ENCODE measurements at regions not wholly inside any gene's neighbourhood (a gene's known extent, or its start where the extent isn't known, plus 50 kb on each side); places are given as distances from the start of the nearest gene placed in this dataset.

DNA sequence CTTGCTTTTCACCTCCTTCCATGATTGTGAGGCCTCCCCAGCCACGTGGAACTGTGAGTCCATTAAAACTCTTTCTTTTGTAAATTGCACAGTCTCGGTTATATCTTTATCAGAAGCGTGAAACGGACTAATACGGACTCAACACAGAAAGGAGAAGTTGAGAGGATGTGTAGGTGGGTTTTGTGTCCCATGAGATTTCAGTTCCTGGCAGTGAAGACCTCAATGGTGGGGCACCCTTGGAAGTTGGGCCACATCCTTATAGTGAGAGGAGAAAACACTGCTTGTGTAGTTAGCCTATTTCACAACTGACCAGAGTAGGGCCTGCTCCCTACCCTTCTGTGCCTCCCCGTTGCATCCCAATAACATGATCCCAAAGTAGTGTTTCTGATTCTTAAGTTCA, 98.9 kb upstream of the TNC start:
- 79% methylated on average over 6 of the region's 6 CpGs for WGBS (ENCODE audit: low lambda C conversion rate)
- Histone ChIP-seq H3K27me3 (ENCODE audit: insufficient read depth) (no peaks in the 10 kb centered on the region), H4K20me1 (ENCODE audit: insufficient read depth) (no peaks in the 10 kb centered on the region), H3K4me3 (ENCODE audit: low read depth in 2 of 2, low read length in 1 of 2) (no peak overlapping the region), H3K4me2 (no peak overlapping the region), H3K27ac (ENCODE audit: low read depth in 2 of 2, low read length in 1 of 2) (no peak overlapping the region), H3K36me3 (replicated peaks in 1 of 2; ENCODE audit: control insufficient read depth in 1 of 2, insufficient read depth in 2 of 2, low read length in 1 of 2) (no peaks in the 10 kb centered on the region), H3K4me1 (ENCODE audit: control insufficient read depth in 1 of 2, insufficient read depth in 2 of 2, low read depth in 1 of 2, low read length in 1 of 2) (peaks cover 10 to 17% of the 10 kb centered on the region in 2 experiments; a peak in 3 of 4 replicates), H3K9ac (no peak overlapping the region), H3F3A (replicated peaks; ENCODE audit: insufficient read depth) (peaks cover 3% of the 10 kb centered on the region), H3K79me2 (ENCODE audit: insufficient read depth) (no peaks in the 10 kb centered on the region), H3K9me2 (no peaks in the 10 kb centered on the region), H2AFZ (ENCODE audit: low read depth) (no peak overlapping the region), H3K9me3 (no peaks in the 10 kb centered on the region)
- TF ChIP-seq, protein P1, sequence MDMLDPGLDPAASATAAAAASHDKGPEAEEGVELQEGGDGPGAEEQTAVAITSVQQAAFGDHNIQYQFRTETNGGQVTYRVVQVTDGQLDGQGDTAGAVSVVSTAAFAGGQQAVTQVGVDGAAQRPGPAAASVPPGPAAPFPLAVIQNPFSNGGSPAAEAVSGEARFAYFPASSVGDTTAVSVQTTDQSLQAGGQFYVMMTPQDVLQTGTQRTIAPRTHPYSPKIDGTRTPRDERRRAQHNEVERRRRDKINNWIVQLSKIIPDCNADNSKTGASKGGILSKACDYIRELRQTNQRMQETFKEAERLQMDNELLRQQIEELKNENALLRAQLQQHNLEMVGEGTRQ (IDR thresholded peaks at IDR 0.05; ENCODE audit: borderline replicate concordance, low read depth, low read length), result no peak
- TF ChIP-seq FOXM1 (IDR thresholded peaks at IDR 0.05; ENCODE audit: low read depth), result no peak
- no peak for TF ChIP-seq MXI1 (IDR thresholded peaks at IDR 0.05; ENCODE audit: low read depth, low read length)
- no peak for TF ChIP-seq MEF2A (IDR thresholded peaks at IDR 0.05; ENCODE audit: borderline replicate concordance, low read depth)
- no peak for TF ChIP-seq CHD2 (IDR thresholded peaks at IDR 0.05; ENCODE audit: low read length, partially characterized antibody)
- TF ChIP-seq RXRA (IDR thresholded peaks at IDR 0.05; ENCODE audit: borderline replicate concordance, low read depth), result no peak
- TF ChIP-seq, protein P2, sequence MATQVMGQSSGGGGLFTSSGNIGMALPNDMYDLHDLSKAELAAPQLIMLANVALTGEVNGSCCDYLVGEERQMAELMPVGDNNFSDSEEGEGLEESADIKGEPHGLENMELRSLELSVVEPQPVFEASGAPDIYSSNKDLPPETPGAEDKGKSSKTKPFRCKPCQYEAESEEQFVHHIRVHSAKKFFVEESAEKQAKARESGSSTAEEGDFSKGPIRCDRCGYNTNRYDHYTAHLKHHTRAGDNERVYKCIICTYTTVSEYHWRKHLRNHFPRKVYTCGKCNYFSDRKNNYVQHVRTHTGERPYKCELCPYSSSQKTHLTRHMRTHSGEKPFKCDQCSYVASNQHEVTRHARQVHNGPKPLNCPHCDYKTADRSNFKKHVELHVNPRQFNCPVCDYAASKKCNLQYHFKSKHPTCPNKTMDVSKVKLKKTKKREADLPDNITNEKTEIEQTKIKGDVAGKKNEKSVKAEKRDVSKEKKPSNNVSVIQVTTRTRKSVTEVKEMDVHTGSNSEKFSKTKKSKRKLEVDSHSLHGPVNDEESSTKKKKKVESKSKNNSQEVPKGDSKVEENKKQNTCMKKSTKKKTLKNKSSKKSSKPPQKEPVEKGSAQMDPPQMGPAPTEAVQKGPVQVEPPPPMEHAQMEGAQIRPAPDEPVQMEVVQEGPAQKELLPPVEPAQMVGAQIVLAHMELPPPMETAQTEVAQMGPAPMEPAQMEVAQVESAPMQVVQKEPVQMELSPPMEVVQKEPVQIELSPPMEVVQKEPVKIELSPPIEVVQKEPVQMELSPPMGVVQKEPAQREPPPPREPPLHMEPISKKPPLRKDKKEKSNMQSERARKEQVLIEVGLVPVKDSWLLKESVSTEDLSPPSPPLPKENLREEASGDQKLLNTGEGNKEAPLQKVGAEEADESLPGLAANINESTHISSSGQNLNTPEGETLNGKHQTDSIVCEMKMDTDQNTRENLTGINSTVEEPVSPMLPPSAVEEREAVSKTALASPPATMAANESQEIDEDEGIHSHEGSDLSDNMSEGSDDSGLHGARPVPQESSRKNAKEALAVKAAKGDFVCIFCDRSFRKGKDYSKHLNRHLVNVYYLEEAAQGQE (IDR thresholded peaks at IDR 0.05; ENCODE audit: low read depth, low read length), result no peak
- TF ChIP-seq RCOR1 (IDR thresholded peaks at IDR 0.05; ENCODE audit: low read length), result no peak
- TF ChIP-seq EZH2phosphoT487 (IDR thresholded peaks at IDR 0.05; ENCODE audit: borderline replicate concordance, low read depth), result no peak
- TF ChIP-seq FOSL2 (IDR thresholded peaks at IDR 0.05; ENCODE audit: borderline replicate concordance, low read depth), result no peak
- TF ChIP-seq, protein P3, sequence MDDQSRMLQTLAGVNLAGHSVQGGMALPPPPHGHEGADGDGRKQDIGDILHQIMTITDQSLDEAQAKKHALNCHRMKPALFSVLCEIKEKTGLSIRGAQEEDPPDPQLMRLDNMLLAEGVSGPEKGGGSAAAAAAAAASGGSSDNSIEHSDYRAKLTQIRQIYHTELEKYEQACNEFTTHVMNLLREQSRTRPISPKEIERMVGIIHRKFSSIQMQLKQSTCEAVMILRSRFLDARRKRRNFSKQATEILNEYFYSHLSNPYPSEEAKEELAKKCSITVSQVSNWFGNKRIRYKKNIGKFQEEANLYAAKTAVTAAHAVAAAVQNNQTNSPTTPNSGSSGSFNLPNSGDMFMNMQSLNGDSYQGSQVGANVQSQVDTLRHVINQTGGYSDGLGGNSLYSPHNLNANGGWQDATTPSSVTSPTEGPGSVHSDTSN (IDR thresholded peaks at IDR 0.05), result no peak
- TF ChIP-seq RFX5 (IDR thresholded peaks at IDR 0.05; ENCODE audit: low read length), result no peak
- ChIA-PET CTCF (no interaction called here), POLR2A (no interaction called here)
- no peak for DNase-seq

Data from SK-N-SH (cell line).